H1 (cell line): ENCODE measurements at regions not wholly inside any gene's neighbourhood (a gene's known extent, or its start where the extent isn't known, plus 50 kb on each side); places are given as distances from the start of the nearest gene placed in this dataset.

Experiments
- CTCF ChIP-seq, 3 experiments: IDR thresholded peaks; 1 replicate in 2 of 3; 2 replicates in 1 of 3; pipeline versions ENCODE4 v1.5.1 to v1.6.1; 2011; ENCODE audit warnings: low read length in 3 of 3, mild to moderate bottlenecking in 3 of 3, inconsistent platforms in 2 of 3, low read depth in 1 of 3, moderate library complexity in 1 of 3; ENCODE audit not compliant: insufficient read depth in 1 of 3; ENCODE audit errors: control extremely low read depth in 1 of 3
- HDAC2 ChIP-seq, 2 experiments: fragments of 300-600 bp in 1 of 2; sonication (generic) in 1 of 2; IDR thresholded peaks; 2 replicates each; pipeline ENCODE4 v1.6.1; 2011 to 2012; ENCODE audit warnings: low read depth in 2 of 2, low read length in 2 of 2, mild to moderate bottlenecking in 2 of 2, moderate library complexity in 2 of 2, borderline replicate concordance in 1 of 2, inconsistent platforms in 1 of 2
- JUND ChIP-seq: IDR thresholded peaks from 2 replicates; pipeline ENCODE4 v1.6.1; 2011; ENCODE audit warnings: mild to moderate bottlenecking, improper control_type of control experiment, low read length
- KDM1A ChIP-seq: fragments of 200-600, 300-600 bp; sonication (generic); IDR thresholded peaks from 2 replicates; pipeline ENCODE4 v1.7.1; 2016; ENCODE audit warnings: mild to moderate bottlenecking, low read length, borderline replicate concordance
- MAFK ChIP-seq: IDR thresholded peaks from 2 replicates; pipeline ENCODE4 v1.6.1; 2012; ENCODE audit warnings: low read depth, mild to moderate bottlenecking, improper control_type of control experiment, low read length
- MAX ChIP-seq: IDR thresholded peaks from 2 replicates; pipeline ENCODE4 v1.6.1; 2012; ENCODE audit warnings: inconsistent platforms
- POLR2A ChIP-seq, 2 experiments: IDR thresholded peaks; 1 replicate in 1 of 2; 2 replicates in 1 of 2; pipeline ENCODE4 v1.6.1; 2011; ENCODE audit warnings: low read depth in 2 of 2, low read length in 2 of 2, mild to moderate bottlenecking in 2 of 2; ENCODE audit errors: control extremely low read depth in 1 of 2
- POLR2AphosphoS5 ChIP-seq: IDR thresholded peaks from 2 replicates; pipeline ENCODE4 v1.6.1; 2011; ENCODE audit warnings: low read depth, low read length
- RAD21 ChIP-seq, 2 experiments: IDR thresholded peaks in 1 of 2; conservative IDR thresholded peaks in 1 of 2; 2 replicates each; pipeline ENCODE4 v1.6.1; 2011; ENCODE audit warnings: low read depth in 2 of 2, low read length in 2 of 2, improper control_type of control experiment in 1 of 2, inconsistent platforms in 1 of 2, mild to moderate bottlenecking in 1 of 2, moderate library complexity in 1 of 2
- SIN3A ChIP-seq, 2 experiments: IDR thresholded peaks in 1 of 2; conservative IDR thresholded peaks in 1 of 2; 2 replicates each; pipeline ENCODE4 v1.6.1; 2011 to 2012; ENCODE audit warnings: low read length in 2 of 2, improper control_type of control experiment in 1 of 2, low read depth in 1 of 2, mild to moderate bottlenecking in 1 of 2
- SP4 ChIP-seq: IDR thresholded peaks from 2 replicates; pipeline ENCODE4 v1.6.1; 2012; ENCODE audit warnings: low read length, inconsistent platforms
- TEAD4 ChIP-seq: IDR thresholded peaks from 2 replicates; pipeline ENCODE4 v1.6.1; 2012; ENCODE audit warnings: low read depth, low read length, inconsistent platforms, mixed read lengths

GRCh38 chr10:31130406-31130805, 98.7 kb upstream of the ZNF438 start:
- no peak for TF ChIP-seq POLR2A (IDR thresholded peaks at IDR 0.05; ENCODE audit: control extremely low read depth in 1 of 2, low read depth in 2 of 2, low read length in 2 of 2)
- TF ChIP-seq CTCF (IDR thresholded peaks at IDR 0.05; ENCODE audit: control extremely low read depth in 1 of 3, insufficient read depth in 1 of 3, low read depth in 1 of 3, low read length in 3 of 3) = no peak
- no peak for TF ChIP-seq MAX
- TF ChIP-seq HDAC2 (IDR thresholded peaks at IDR 0.05; ENCODE audit: borderline replicate concordance in 1 of 2, low read depth in 2 of 2, low read length in 2 of 2) = no peak
- TF ChIP-seq JUND = no peak
- no peak for TF ChIP-seq SIN3A (conservative IDR thresholded peaks at IDR 0.05 in 1 of 2, IDR thresholded peaks at IDR 0.05 in 1 of 2; ENCODE audit: low read depth in 1 of 2, low read length in 2 of 2)
- TF ChIP-seq TEAD4 = no peak
- no peak for TF ChIP-seq POLR2AphosphoS5
- no peak for TF ChIP-seq MAFK
- no peak for TF ChIP-seq SP4
- TF ChIP-seq KDM1A = no peak
- no peak for TF ChIP-seq RAD21 (IDR thresholded peaks at IDR 0.05 in 1 of 2, conservative IDR thresholded peaks at IDR 0.05 in 1 of 2; ENCODE audit: low read depth in 2 of 2, low read length in 2 of 2)
